H54 (cell line): ENCODE measurements at regions not wholly inside any gene's neighbourhood (a gene's known extent, or its start where the extent isn't known, plus 50 kb on each side); places are given as distances from the start of the nearest gene placed in this dataset.

Experiments used
- DNase-seq: peaks from one replicate; pipeline ENCODE4 v3.0.0; 2011; ENCODE audit warnings: low spot score, mixed read lengths; ENCODE audit not compliant: insufficient read length
- FAIRE-seq: peaks from 3 replicates; lab custom pipeline; 2011; peaks lifted over from hg19 to GRCh38; lab: Jason Lieb, UNC
- POLR2A ChIP-seq: IDR thresholded peaks from 2 replicates; pipeline ENCODE4 v1.6.1; 2011; ENCODE audit warnings: low read depth, mild to moderate bottlenecking, low read length

DNA sequence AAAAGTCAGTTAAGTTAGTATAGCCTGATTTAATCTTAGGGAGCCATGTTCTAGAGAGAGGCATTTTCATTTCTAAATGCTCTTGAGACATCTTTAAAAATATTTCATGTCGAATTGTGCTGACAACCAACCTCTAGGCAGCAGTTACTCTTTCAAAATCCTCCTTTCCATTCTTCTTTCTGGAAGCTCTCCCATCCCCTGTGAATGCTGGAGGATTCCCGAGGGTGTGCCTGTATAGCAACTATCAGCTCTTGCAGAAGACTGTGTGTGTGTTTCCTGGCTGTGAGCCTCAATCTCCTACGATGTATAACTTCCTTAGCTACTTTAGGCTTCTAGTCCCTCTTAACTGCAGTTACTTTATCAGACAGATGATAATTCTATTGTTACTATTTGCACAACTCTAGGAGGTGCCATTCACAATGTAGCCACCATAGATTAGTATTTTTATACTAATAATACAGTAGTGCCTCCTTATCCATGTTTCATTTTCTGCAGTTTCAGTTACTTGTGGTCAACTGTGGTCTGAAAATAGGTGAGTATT lies 250.3 kb downstream of the EDEM1 start:
- TF ChIP-seq POLR2A, result no peak
- DNase-seq (no peak), FAIRE-seq (no peak)

DNA sequence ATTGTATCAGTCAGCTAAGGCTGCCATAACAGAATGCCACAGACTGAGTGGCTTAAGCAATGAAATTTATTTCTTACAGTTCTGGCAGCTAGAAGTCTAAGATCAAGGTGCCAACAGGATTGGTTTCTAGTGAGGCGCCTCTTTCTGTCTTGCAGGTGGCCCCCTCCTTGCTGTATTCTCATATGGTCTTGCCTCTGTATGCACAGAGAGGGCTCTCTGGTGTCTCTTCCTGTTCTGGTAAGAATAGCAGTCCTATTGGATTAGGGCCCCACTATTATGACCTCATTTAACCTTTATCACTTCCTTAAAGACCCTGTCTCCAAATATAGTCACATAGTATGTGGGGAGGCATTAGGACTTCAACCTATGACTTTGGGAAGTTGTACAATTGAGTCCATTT lies 253.9 kb downstream of the EDEM1 start:
- TF ChIP-seq POLR2A, result no peak
- no peak for FAIRE-seq

DNA sequence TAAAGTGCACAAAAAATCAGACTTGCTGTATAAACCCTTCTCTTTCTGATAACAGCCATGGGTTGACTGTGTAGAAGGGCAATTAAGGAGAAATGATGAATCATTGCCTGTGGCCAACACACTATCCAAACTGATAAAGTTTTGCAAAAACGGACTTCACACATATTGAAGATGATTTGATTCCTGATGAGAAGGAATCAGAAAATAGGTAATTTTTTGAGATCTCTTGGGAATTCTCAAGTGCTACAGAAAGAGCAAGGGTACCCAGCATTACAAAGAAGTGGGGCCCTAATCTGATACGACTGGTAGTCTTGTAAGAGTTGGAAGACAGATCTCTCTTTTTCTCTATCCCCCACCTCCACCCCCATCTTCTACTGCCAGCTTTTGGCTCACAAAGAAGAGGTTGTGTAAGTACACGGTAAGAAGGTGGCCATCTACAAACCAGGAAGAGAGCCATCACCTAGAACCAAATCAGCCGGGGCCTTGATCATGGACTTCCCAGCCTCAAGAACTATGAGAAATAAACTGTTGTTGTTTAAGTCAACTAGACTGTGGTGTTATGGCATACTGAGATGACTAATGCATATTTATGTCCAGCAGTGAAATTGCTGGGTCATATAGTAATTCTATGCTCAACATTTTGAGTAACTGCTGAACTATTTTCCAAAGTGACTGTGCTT lies 254.7 kb downstream of the EDEM1 start:
- FAIRE-seq, result no peak

More for the DNA sequence above, 253.9 kb downstream of the EDEM1 start:
- DNase-seq, result no peak

DNA sequence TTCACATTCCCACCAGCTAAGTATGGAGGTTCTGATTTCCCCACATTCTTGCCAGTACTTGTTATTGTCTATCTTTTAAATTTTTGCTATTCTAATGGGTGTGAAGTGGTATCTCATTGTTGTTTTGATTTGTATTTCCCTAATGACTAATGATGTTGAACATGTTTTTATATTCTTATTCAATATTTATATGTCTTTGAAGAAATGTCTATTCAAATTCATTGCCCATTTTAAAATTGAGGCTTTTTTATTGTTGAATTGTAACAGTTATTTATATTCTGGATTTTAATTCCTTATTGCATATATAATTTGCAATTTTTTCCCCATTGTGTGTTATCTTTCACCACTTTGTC lies 255.3 kb downstream of the EDEM1 start:
- no peak for DNase-seq
- no peak for FAIRE-seq
- no peak for TF ChIP-seq POLR2A

More for the DNA sequence above, 254.7 kb downstream of the EDEM1 start:
- no peak for DNase-seq
- TF ChIP-seq POLR2A, result no peak

DNA sequence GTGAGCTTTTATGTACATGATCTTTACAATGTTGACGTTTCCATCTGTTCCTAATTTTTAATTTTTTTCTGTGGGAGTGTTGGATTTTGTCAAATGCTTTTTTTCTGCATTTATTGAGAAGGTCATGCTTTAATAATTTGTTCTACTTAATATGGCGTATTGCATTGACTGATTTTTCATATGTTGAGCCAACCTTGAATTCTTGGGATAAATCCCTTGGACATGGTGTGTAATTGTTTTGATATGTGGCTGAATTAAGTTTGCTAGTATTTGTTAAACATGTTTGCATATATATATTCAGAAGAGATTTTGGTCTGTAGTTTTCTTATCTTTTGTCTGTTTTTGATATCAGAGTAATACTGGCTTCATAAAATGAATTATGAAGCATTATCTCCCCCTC lies 256.7 kb downstream of the EDEM1 start:
- no peak for DNase-seq
- no peak for TF ChIP-seq POLR2A
- FAIRE-seq, result no peak

DNA sequence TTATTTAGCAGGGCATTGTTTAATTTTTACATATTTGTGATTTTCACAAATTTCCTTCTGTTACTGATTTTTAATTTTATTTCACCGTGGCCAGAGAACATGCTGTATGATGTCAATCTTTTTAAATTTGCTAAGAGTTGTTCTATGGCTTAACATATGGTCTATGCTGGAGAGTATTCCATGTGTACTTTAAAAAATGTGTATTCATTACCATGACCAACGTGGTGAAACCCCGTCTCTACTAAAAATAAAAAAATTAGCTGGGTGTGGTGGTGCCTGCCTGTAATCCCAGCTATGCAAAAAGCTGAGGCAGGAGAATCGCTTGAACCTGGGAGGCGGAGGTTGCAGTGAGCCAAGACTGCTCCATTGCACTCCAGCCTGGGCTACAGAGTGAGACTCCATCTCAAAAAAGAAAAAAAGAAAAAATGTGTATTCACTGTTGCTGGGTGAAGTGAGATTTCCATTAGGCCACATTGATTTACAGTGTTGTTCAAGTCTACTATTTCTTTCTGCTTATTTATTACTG lies 258.2 kb downstream of the EDEM1 start:
- no peak for FAIRE-seq
- TF ChIP-seq POLR2A, result no peak
- DNase-seq, result no peak

DNA sequence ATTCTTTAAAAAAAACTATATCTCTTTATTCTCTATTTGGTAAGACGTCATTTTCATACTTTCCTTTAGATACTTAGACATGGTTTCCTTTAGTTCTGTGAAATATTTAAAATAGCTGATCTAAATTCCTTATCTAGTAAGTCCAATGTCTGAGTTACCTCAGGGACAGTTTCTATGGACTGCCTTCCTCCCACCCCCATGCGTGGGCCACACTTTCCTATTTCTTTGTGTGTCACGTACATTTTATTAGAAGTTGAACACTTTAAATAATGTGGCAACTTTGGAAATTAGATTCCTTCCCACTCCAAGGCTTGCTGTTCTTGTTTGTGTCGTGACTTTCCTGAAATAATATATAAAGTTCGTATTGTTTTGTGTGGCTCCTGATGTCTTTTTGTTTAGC lies 260.7 kb downstream of the EDEM1 start:
- FAIRE-seq (no peak), DNase-seq (no peak)
- no peak for TF ChIP-seq POLR2A

DNA sequence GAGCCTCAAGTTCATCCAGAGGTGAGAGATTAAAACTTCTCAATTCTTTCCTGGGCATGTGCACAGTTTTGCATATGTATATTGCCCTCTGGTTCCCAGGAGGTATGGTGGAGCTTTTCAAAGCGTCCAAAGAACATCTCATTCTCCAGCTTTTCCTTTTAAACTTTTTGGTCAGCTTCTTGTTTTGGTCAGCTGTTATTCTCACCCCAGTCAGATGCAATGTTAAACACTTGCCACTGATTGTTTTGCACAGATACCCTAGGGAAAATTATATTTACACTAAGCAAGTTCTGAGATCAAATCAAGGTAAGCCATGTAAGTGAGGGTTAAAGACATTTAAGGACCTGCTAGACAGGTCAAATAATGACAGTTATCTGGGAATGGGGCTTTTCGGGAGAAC lies 261.3 kb downstream of the EDEM1 start:
- DNase-seq (no peak), FAIRE-seq (no peak)
- no peak for TF ChIP-seq POLR2A

DNA sequence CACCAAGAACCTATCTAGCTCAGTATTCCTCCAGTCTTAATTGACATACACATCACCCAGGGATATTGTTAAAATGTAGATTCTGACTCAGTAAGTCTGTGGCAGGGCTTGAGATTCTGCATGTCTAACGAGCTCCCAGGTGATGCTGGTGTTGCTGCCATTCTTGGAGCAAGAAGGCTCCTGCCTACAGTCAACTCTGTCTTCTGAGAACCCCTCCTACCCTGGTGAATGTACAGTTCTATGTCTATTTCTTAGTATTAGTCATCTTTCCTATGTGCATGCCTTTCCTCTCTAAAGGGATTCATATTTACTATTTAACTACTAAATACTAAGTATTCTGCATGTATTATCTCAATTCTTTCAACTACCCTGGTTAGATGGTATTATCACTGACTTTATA lies 268.7 kb downstream of the EDEM1 start:
- DNase-seq, result no peak
- no peak for TF ChIP-seq POLR2A
- FAIRE-seq, result no peak

DNA sequence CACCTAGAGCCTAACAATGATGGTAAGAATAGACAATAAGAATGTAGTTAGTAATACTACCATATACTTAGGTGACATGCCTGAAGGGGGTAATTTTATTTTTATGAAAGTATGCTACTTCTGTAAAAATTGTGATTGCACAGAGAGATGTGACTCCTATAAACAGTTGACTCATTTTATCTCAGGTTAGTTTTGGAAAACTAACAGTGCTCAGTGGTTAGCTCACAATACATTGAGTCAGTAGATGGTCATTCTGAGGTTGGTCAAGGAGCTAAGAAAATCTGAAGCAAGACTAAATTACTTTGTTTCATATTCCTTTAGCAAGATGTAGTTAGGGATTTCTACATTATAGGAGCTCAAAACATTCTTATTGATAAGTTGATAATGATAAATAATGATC lies 271.0 kb downstream of the EDEM1 start:
- no peak for DNase-seq
- no peak for FAIRE-seq
- TF ChIP-seq POLR2A, result no peak

DNA sequence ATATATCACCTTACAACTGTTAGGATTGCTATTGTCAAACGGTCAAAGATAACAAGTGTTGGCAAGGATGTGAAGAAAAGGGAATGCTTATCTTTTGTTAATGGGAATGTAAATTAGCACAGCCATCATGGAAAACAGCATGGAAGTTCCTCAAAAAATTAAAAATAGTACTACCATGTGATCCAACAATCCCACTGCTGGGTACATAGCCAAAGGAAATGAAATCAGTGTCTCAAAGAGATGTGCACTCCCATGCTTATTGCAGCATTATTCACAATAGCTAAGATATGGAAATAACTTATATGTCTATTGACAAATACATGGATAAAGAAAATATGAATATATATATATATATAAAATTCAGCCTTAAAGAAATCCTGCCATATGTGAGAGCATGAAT lies 274.6 kb downstream of the EDEM1 start:
- TF ChIP-seq POLR2A, result no peak
- FAIRE-seq (no peak), DNase-seq (no peak)

DNA sequence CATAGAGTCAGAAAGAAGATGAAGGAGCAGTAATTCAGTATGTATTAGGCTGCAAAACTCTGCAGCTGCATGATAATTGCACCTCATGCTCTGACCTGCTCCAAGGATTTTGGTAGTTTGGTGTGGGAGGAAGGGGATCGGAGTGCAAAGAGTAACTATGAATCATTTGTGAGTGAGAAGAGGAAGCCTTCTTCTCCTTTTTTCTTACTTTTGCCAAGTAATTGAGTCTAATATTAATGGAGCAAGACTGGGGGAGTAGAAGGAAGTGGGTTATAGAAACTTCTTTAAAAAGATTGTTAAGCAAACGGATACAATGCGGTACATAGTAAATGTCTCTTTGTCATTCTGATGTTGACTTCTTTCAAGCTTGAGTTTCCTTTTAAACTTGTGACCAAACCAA lies 276.5 kb downstream of the EDEM1 start:
- DNase-seq, result no peak
- no peak for FAIRE-seq
- TF ChIP-seq POLR2A, result no peak

DNA sequence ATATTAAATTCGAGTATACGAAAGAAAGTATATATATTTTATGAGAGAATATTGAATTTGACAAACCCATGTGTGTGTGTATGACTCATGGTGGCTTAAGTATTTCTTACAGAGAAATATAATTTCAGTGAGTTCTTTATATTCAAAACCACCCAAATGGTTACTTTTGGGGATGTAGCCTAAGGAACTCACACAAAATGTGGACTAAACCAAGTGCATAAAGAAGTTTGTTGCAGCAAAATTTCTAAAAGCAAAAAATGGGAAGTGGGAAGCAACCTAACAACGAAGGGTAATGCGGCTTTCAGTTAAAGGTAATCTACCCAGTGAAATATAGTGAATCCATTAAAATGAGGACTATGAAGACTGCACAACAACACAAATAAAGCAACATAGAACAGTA lies 277.1 kb downstream of the EDEM1 start:
- TF ChIP-seq POLR2A, result no peak
- FAIRE-seq, result no peak
- no peak for DNase-seq

DNA sequence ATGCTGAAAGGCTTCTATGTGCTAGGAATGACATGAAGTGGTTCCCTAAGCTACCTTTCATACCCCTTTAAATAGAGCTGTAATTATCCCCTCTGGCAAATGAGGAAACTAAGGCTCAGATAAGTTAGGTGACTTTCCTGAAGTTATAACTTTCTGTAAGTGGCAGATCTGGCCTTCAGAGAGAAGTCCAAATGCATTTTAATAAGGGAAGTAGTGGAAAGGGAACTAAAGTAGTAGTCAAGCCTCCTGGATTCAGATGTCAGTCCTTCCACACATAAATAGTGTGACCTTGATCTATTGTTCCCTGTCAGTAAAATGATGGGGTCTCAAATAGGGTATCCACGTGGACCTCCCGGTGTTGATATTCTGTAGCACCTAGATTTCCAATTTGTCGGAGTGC lies 277.7 kb downstream of the EDEM1 start:
- no peak for TF ChIP-seq POLR2A
- FAIRE-seq (no peak), DNase-seq (no peak)

DNA sequence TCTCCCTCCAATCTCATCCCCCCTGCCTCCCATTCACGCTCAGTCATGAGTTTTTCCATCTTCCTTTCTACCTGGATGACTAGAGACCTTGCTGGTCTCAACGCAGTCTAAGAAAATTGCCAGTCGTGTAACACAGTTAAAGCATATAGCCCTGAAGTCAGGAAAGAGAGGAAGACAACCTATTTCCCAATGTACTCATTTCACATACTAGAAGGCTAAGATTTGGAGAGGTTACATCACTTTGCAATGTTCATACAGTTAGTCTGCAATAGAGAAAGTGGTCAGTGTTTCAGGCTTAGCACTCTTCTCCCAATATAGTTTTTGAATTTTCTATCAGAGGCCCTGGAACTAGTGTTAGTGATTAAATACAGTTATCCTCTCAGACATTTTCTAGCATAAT lies 278.6 kb downstream of the EDEM1 start:
- TF ChIP-seq POLR2A, result no peak

More for the DNA sequence above, 278.6 kb downstream of the EDEM1 start:
- FAIRE-seq (no peak), DNase-seq (no peak)
